ENCODE measurements at regions not wholly inside any gene's neighbourhood (a gene's known extent, or its start where the extent isn't known, plus 50 kb on each side); places are given as distances from the start of the nearest gene placed in this dataset.

GRCh38 chr4:138452826-138453225 is 210.7 kb upstream of the SLC7A11 start:
- TF ChIP-seq POLR2A (IDR thresholded peaks at IDR 0.05) (no peak), CTCF (IDR thresholded peaks at IDR 0.05 in 8 of 11, conservative IDR thresholded peaks at IDR 0.05 in 3 of 11) (no peak)
